Activated T-cell treated with anti-CD3 and anti-CD28 coated beads, Interleukin-2, amount 50 U/mL, for 48 hours (primary cell): ENCODE measurements at regions not wholly inside any gene's neighbourhood (a gene's known extent, or its start where the extent isn't known, plus 50 kb on each side); places are given as distances from the start of the nearest gene placed in this dataset.
"Not testable (repeated sequence)": the region's sequence is repeated elsewhere in the genome, so short reads cannot be mapped to it uniquely, and the experiment has no call there.

Experiments
- DNase-seq, 2 experiments: peaks; one replicate each; pipeline ENCODE4 v3.0.0-alpha.2; 2020

GRCh38 chr5:131107128-131107527 is 57.9 kb downstream of the HINT1 start:
- DNase-seq: no peak

DNA sequence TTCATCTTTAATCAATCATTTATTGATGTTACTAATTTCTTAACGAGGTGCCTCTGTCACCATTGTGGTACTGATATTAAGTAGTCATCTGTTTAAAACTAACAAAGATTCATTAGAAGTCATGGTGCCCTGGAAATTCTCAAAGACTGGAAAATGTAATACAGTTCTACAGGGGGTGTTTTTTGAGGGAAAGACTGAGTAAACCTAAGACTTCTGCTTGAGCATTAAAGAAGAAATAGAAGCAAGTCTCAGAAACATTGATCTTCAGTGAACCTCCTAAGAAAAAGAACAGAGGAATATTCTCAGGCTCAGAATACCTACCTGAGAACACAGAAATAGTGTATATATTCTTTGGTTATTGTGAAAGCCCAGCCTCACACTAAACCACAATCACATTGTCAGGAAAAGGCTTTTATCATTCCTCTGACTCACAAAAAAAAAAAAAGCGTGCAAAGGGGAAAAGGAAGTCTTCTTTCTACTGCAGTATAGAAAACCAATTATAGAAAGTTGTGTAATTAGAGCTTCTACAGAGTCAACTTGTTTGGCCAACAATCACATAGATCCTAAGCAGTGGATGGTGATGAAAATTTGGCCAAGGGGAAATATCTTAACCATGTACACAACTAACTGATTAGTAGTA is 60.8 kb downstream of the HINT1 start:
- no peak for DNase-seq

GRCh38 chr5:131096774-131097710 is 68.0 kb downstream of the HINT1 start:
- DNase-seq: no peak

DNA sequence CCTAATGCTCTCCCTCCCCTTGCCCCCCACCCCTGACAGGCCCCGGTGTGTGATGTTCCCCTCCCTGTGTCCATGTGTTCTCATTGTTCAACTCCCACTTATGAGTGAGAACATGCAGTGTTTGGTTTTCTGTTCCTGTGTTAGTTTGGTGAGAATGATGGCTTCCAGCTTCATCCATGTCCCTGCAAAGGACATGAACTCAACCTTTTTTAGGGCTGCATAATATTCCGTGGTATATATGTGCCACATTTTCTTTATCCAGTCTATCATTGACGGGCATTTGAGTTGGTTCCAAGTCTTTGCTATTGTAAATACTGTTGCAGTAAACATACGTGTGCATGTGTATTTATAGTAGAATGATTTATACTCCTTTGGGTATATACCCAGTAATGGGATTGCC is 69.5 kb downstream of the HINT1 start:
- not testable (repeated sequence) for DNase-seq

DNA sequence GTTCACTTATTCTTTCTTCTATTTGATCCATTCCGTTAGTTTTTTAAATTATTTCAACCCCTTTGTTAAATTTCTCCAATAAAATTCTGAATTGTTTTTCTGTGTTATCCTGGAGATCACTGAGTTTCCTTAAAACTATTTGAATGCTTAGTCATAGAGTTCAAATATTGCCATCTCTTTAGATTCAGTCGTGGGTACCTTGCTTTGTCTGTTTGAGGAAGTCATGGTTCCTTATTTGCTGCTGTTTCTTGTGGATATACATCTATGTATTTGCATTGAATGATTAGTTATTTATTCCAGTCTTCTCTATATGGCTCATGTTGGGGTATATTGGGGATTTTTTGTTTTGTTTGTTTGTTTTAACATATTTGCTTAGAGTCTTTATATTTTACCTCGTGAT is 80.6 kb downstream of the HINT1 start:
- no peak for DNase-seq

- DNase-seq: no peak
Observed at GRCh38 chr5:131081913-131082488, 83.1 kb downstream of the HINT1 start.

GRCh38 chr5:131081374-131081773 is 83.7 kb downstream of the HINT1 start:
- DNase-seq: no peak

- DNase-seq: no peak
Observed at GRCh38 chr5:131079232-131079631, 85.8 kb downstream of the HINT1 start.

GRCh38 chr5:131068893-131069643 is 96.0 kb downstream of the HINT1 start:
- peak; percentile 43 to 59 for DNase-seq

GRCh38 chr5:131068076-131068475 is 97.0 kb downstream of the HINT1 start:
- DNase-seq: no peak

DNA sequence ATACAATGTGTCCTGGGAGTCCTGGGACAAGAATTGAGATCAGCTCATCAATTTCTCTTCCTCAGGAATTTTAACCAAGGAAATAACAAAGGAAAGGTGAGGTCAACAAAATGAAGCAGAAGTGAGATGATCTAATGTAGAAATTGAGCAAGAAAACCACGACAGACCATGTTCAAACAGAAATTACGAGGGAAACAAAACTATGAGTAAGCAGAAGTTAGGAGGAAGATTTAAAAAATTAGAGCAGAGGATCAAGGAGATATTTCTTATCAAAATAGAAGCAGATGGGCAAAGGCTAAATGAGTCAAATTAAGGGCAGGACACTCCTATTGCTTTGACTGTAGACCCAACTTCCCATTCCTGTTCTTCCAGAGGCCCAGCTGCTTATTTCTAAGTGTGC is 97.4 kb downstream of the HINT1 start:
- DNase-seq: no peak

- no peak for DNase-seq
Observed at GRCh38 chr5:131064669-131065371, 100.2 kb downstream of the HINT1 start.

DNA sequence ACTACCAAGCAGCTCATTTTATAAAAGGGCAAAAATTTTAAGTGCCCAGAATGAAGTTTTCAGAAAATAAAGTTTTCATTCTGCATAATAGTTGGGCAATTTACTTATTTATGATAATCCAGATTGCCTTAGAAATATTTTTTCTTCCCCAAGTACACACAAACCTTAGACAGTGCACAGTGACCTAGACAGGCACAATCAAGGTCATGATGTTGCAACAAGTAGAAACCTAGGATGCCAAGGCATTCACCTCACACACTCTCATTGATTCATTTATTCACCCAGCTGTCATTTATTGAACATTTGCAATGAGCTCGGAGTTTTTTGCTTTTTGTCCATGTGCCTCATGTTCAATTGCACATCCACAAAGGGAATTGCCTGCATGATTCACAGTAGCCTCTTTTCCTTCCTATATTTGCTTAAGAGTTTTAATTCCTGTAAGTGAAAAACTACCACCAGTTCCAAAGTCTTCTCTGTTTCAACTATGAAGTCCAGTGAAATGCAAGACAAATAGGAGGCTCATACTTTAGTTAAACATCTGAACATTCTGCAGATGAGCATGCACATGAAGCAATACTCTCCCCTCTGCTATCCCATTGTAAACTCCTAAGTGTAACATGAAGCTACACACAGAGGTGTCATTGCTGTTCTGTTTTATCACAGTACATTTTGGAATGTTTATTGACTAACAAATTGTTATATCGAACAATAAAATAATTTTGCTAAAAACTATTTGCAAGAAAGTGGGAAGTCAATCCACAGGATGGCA is 122.9 kb downstream of the HINT1 start:
- no peak for DNase-seq

DNA sequence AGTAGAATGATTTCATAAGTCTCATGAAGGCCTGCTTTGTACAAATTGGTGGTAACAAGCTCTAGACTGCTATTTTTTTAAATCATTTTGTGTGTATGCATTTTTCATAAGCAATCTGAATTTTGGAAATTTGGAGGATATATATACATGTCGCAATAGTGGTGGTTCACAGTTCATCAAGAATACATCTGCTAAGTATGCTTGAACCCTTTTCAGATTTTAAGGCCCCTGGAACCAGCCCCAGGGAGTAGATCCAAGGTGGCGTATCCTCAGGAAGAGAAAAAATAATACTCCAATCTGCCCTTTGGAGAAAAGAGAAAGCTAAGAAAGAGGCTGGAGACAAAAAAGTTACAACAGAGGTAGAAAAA is 141.6 kb downstream of the HINT1 start:
- no peak for DNase-seq

DNA sequence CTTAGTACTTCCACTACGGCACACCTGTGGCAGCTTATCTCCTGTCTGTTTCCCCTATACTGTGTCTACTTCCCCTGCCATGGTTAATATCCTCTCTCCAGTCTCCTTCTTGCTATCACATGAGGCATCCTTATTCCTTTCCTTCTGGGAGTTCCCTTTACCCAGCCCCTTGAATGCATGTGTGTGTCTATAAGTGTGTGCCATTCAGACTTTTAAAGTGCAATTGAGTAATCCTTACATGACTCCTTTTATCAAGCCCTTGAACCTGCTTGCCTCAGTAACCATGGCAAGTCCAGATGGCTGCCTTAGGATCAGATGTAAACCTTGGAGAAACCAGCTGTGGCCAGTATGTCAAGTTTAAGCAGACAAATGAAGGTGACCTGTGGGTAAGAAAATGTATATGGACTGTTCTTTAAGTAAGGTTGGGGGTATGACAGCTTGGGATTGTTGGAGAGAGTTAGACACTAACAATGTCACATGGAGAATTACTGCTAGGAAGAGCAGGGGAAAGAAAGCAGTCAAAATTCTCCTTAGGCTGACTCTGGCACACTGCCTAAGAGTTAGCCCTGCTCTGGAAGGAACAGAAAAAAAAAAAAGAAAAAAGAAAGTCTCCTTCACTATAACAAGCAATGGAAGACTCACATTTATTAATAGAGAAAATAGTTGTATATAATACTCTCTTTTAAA is 142.1 kb downstream of the HINT1 start:
- DNase-seq: no peak

GRCh38 chr5:131021646-131022045 is 143.4 kb downstream of the HINT1 start:
- DNase-seq: no peak

GRCh38 chr5:131019601-131020315 is 145.3 kb downstream of the HINT1 start:
- DNase-seq: no peak

DNA sequence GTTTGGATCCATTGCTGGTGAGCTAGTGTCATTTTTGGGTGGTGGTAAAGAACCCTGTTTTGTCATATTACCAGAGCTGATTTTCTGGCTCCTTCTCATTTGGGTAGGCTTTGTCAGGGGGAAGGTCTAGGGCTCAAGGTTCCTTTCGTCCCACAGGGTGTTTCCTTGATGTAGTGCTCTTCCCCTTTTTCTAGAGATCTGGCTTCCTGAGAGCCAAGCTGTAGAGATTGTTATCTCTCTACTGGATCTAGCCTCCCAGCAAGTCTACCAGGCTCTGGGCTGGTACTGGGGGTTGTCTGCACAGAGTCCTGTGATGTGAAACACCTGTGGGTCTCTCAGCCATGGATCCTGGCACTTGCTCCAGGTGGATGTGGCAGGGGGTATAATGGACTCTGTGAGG is 145.9 kb downstream of the HINT1 start:
- DNase-seq: no peak

DNA sequence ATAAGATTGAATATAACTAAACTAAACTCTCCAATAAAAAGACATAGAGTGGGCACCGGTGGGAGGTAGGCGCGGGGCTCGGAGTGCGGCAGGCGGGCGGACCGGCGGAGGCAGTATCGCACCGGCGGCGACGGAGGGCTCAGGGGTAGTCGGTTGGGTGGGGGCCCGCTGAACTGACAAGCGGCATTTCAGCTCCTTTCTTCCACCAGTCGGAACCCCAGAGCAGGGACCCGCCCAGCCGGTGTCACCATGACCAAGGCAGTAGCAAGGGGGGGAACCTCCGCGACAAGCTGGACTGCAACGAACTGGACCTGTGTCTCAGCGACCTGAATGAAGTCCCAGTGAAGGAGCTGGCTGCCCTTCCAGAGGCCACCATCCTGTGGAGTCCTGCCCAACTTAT is 156.7 kb downstream of the HINT1 start:
- no peak for DNase-seq

GRCh38 chr5:131005963-131006684 is 158.9 kb downstream of the HINT1 start:
- DNase-seq: no peak
